HCT116 (cell line): ENCODE measurements at regions not wholly inside any gene's neighbourhood (a gene's known extent, or its start where the extent isn't known, plus 50 kb on each side); places are given as distances from the start of the nearest gene placed in this dataset.

Experiments used
- CBX3 ChIP-seq: IDR thresholded peaks from 2 replicates; pipeline ENCODE4 v1.6.1; 2012; ENCODE audit warnings: low read depth
- CEBPB ChIP-seq: IDR thresholded peaks from 2 replicates; pipeline ENCODE4 v1.6.1; 2012; ENCODE audit warnings: low read depth
- CTCF ChIP-seq, 3 experiments: fragments of 200-600 bp in 1 of 3; sonication (generic) in 1 of 3; IDR thresholded peaks in 2 of 3; conservative IDR thresholded peaks in 1 of 3; 2 replicates each; pipeline ENCODE4 v1.5.1; 2012 to 2017; ENCODE audit warnings: low read depth in 2 of 3, low read length in 2 of 3, antibody characterized with exemption in 1 of 3, borderline replicate concordance in 1 of 3, control low read depth in 1 of 3, mild to moderate bottlenecking in 1 of 3, mixed read lengths in 1 of 3, mixed run types in 1 of 3, moderate library complexity in 1 of 3; ENCODE audit not compliant: insufficient read depth in 1 of 3
- EZH2 ChIP-seq: fragments of 200-600 bp; sonication (generic); IDR thresholded peaks from 2 replicates; pipeline ENCODE4 v1.6.1; 2017; ENCODE audit warnings: antibody characterized with exemption, mixed run types
- EZH2phosphoT487 ChIP-seq: fragments of 200-600 bp; IDR thresholded peaks from 2 replicates; pipeline ENCODE4 v1.6.1; 2018; ENCODE audit warnings: antibody characterized with exemption, borderline replicate concordance
- POLR2A ChIP-seq: IDR thresholded peaks from 2 replicates; pipeline ENCODE4 v1.7.0; 2011; ENCODE audit warnings: borderline replicate concordance; ENCODE audit not compliant: insufficient read depth, insufficient read length; ENCODE audit errors: extremely low read depth
- POLR2AphosphoS5 ChIP-seq: IDR thresholded peaks from 2 replicates; pipeline ENCODE4 v1.6.1; 2011; ENCODE audit warnings: mild to moderate bottlenecking, low read depth, low read length, moderate library complexity
- RAD21 ChIP-seq: IDR thresholded peaks from 2 replicates; pipeline ENCODE4 v1.6.1; 2012; ENCODE audit warnings: low read depth, mild to moderate bottlenecking
- SIN3A ChIP-seq: IDR thresholded peaks from 2 replicates; pipeline ENCODE4 v1.6.1; 2012; ENCODE audit warnings: low read depth
- SP1 ChIP-seq: IDR thresholded peaks from 2 replicates; pipeline ENCODE4 v1.6.1; 2012; ENCODE audit warnings: low read depth
- SRF ChIP-seq: IDR thresholded peaks from 2 replicates; pipeline ENCODE4 v1.6.1; 2012; ENCODE audit warnings: low read depth
- ZFX ChIP-seq: fragments of 450-650 bp; IDR thresholded peaks from 2 replicates; pipeline ENCODE4 v1.6.1; 2017
- TF ChIP-seq, protein P1 (sequence below): IDR thresholded peaks from 2 replicates; pipeline ENCODE4 v1.6.1; 2011; ENCODE audit warnings: mild to moderate bottlenecking, low read length, moderate library complexity; ENCODE audit not compliant: insufficient replicate concordance; ENCODE audit errors: extremely low read depth

DNA sequence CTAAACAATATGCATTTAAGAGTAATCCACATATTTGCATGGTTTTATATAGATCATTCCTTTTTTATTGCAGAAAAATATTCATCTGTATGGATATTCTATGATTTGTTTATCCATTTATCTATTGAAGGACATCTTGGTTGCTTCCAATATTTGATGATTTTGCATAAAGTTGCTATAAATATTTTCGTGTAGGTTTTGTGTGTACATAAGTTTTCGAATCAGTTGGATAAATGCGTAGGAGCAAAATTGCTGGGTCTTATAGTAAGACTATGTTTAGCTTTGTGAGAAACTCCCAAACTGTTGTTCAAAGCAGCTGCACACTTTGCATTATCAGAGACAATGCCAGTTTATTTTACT, 971.2 kb downstream of the DIPK2A start:
- TF ChIP-seq SP1 = no peak
- no peak for TF ChIP-seq POLR2AphosphoS5
- no peak for TF ChIP-seq CTCF (IDR thresholded peaks at IDR 0.05 in 2 of 3, conservative IDR thresholded peaks at IDR 0.05 in 1 of 3; ENCODE audit: borderline replicate concordance in 1 of 3, insufficient read depth in 1 of 3, low read depth in 2 of 3, low read length in 2 of 3)
- no peak for TF ChIP-seq CEBPB
- no peak for TF ChIP-seq POLR2A
- no peak for TF ChIP-seq EZH2phosphoT487
- TF ChIP-seq ZFX = no peak
- TF ChIP-seq CBX3 = no peak
- TF ChIP-seq RAD21 = no peak
- no peak for TF ChIP-seq EZH2
- TF ChIP-seq, protein P1, sequence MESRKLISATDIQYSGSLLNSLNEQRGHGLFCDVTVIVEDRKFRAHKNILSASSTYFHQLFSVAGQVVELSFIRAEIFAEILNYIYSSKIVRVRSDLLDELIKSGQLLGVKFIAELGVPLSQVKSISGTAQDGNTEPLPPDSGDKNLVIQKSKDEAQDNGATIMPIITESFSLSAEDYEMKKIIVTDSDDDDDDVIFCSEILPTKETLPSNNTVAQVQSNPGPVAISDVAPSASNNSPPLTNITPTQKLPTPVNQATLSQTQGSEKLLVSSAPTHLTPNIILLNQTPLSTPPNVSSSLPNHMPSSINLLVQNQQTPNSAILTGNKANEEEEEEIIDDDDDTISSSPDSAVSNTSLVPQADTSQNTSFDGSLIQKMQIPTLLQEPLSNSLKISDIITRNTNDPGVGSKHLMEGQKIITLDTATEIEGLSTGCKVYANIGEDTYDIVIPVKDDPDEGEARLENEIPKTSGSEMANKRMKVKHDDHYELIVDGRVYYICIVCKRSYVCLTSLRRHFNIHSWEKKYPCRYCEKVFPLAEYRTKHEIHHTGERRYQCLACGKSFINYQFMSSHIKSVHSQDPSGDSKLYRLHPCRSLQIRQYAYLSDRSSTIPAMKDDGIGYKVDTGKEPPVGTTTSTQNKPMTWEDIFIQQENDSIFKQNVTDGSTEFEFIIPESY = no peak
- no peak for TF ChIP-seq SIN3A
- no peak for TF ChIP-seq SRF
